Mesodermal cell (in vitro differentiated cells): ENCODE measurements at regions not wholly inside any gene's neighbourhood (a gene's known extent, or its start where the extent isn't known, plus 50 kb on each side); places are given as distances from the start of the nearest gene placed in this dataset.

Experiments used
- H3K27ac ChIP-seq: 2 replicates; pipeline ENCODE4 v1.7.0; 2013; ENCODE audit warnings: mild to moderate bottlenecking, low read depth, low read length, moderate library complexity; ENCODE audit not compliant: severe bottlenecking
- H3K36me3 ChIP-seq: 2 replicates; pipeline ENCODE4 v1.7.1; 2013; ENCODE audit warnings: mild to moderate bottlenecking, low read length, moderate library complexity; ENCODE audit not compliant: control insufficient read depth, insufficient read depth
- H3K4me1 ChIP-seq: one replicate; pipeline ENCODE4 v1.7.1; 2013; ENCODE audit warnings: mild to moderate bottlenecking, low read length; ENCODE audit not compliant: insufficient read depth, control insufficient read depth, poor library complexity, severe bottlenecking
- H3K4me3 ChIP-seq: 2 replicates; pipeline ENCODE4 v1.7.0; 2013; ENCODE audit warnings: low read length, control low read depth, mild to moderate bottlenecking; ENCODE audit not compliant: insufficient read depth, poor library complexity, severe bottlenecking; ENCODE audit errors: extremely low read depth
- H3K9me3 ChIP-seq: 2 replicates; pipeline ENCODE4 v1.7.1; 2013; ENCODE audit warnings: mild to moderate bottlenecking, low read length, moderate library complexity; ENCODE audit not compliant: control insufficient read depth
- WGBS, 2 experiments: methylation state at CpG; one replicate each; pipeline ENCODE4 v1.1.5; 2013; ENCODE audit warnings: missing lambda C conversion rate in 2 of 2; ENCODE audit not compliant: insufficient coverage in 2 of 2; 5-methylcytosine and 5-hydroxymethylcytosine counted together

- 42 to 74% methylated on average over 2 to 3 of the region's 3 CpGs for WGBS, 2 experiments
These were observed 178.0 kb upstream of the DMRT1 start for GRCh38 chr9:663541-663940.

GRCh38 chr9:665296-665695 lies 176.2 kb upstream of the DMRT1 start:
- Histone ChIP-seq H3K36me3 (no peaks in the 10 kb centered on the region), H3K4me3 (no peak overlapping the region), H3K27ac (no peak overlapping the region), H3K4me1 (no peaks in the 10 kb centered on the region), H3K9me3 (no peaks in the 10 kb centered on the region)
- 92 to 100% methylated on average over 2 of the region's 2 CpGs for WGBS, 2 experiments

More at GRCh38 chr9:663541-663940, 178.0 kb upstream of the DMRT1 start:
- no peaks in the 10 kb centered on the region for H3K4me1 ChIP-seq
- H3K27ac ChIP-seq = no peak overlapping the region
- no peak overlapping the region for H3K4me3 ChIP-seq
- H3K36me3 ChIP-seq = no peaks in the 10 kb centered on the region
- H3K9me3 ChIP-seq = no peaks in the 10 kb centered on the region

GRCh38 chr9:671997-672396 lies 169.5 kb upstream of the DMRT1 start:
- Histone ChIP-seq H3K27ac (no peak overlapping the region), H3K9me3 (no peaks in the 10 kb centered on the region), H3K4me3 (no peak overlapping the region), H3K36me3 (no peaks in the 10 kb centered on the region), H3K4me1 (no peaks in the 10 kb centered on the region)
- WGBS, 2 experiments = 100% methylated on average over 1 of the region's 2 CpGs; no CpG with 5 or more reads in 1 of the 2 experiments

- Histone ChIP-seq H3K9me3 (no peaks in the 10 kb centered on the region), H3K4me1 (no peaks in the 10 kb centered on the region), H3K27ac (no peak overlapping the region), H3K36me3 (no peaks in the 10 kb centered on the region), H3K4me3 (no peak overlapping the region)
- WGBS, 2 experiments = 83 to 100% methylated on average over 2 of the region's 4 CpGs
These were observed 168.6 kb upstream of the DMRT1 start for GRCh38 chr9:672851-673250.

GRCh38 chr9:673264-673965 lies 168.1 kb upstream of the DMRT1 start:
- no peak overlapping the region for H3K27ac ChIP-seq
- no peaks in the 10 kb centered on the region for H3K36me3 ChIP-seq
- 96% methylated on average over 4 of the region's 9 CpGs; no CpG with 5 or more reads in 1 of the 2 experiments for WGBS, 2 experiments
- no peak overlapping the region for H3K4me3 ChIP-seq
- H3K9me3 ChIP-seq = no peaks in the 10 kb centered on the region
- no peaks in the 10 kb centered on the region for H3K4me1 ChIP-seq

- Histone ChIP-seq H3K9me3 (no peaks in the 10 kb centered on the region), H3K4me3 (no peak overlapping the region), H3K36me3 (no peaks in the 10 kb centered on the region), H3K27ac (no peak overlapping the region), H3K4me1 (no peaks in the 10 kb centered on the region)
- 20% methylated on average over 2 of the region's 3 CpGs; no CpG with 5 or more reads in 1 of the 2 experiments for WGBS, 2 experiments
These were observed 167.5 kb upstream of the DMRT1 start for GRCh38 chr9:673966-674526.

- Histone ChIP-seq H3K9me3 (no peaks in the 10 kb centered on the region), H3K4me3 (no peak overlapping the region), H3K27ac (no peak overlapping the region), H3K36me3 (no peaks in the 10 kb centered on the region), H3K4me1 (no peaks in the 10 kb centered on the region)
- WGBS, 2 experiments = 67 to 79% methylated on average over 1 to 4 of the region's 4 CpGs
These were observed 165.7 kb upstream of the DMRT1 start for GRCh38 chr9:675697-676370.

- H3K9me3 ChIP-seq = no peaks in the 10 kb centered on the region
- H3K36me3 ChIP-seq = no peaks in the 10 kb centered on the region
- no peaks in the 10 kb centered on the region for H3K4me1 ChIP-seq
- H3K27ac ChIP-seq = no peak overlapping the region
- no CpG with 5 or more reads among the region's 3 CpGs for WGBS, 2 experiments
- H3K4me3 ChIP-seq = no peak overlapping the region
These were observed 164.6 kb upstream of the DMRT1 start for GRCh38 chr9:676780-677438.

- Histone ChIP-seq H3K4me3 (no peak overlapping the region), H3K36me3 (no peaks in the 10 kb centered on the region), H3K4me1 (peaks cover under 1% of the 10 kb centered on the region), H3K27ac (no peak overlapping the region), H3K9me3 (no peaks in the 10 kb centered on the region)
- 88 to 90% methylated on average over 8 of the region's 11 CpGs for WGBS, 2 experiments
These were observed 163.9 kb upstream of the DMRT1 start for GRCh38 chr9:677461-678097.

GRCh38 chr9:678897-679296 lies 162.6 kb upstream of the DMRT1 start:
- Histone ChIP-seq H3K4me1 (peaks cover 14% of the 10 kb centered on the region), H3K36me3 (no peaks in the 10 kb centered on the region), H3K27ac (no peak overlapping the region), H3K9me3 (no peaks in the 10 kb centered on the region), H3K4me3 (no peak overlapping the region)
- 100% methylated on average over 1 of the region's 1 CpG; no CpG with 5 or more reads in 1 of the 2 experiments for WGBS, 2 experiments
